Endothelial cell of umbilical vein (primary cell): ENCODE measurements at regions not wholly inside any gene's neighbourhood (a gene's known extent, or its start where the extent isn't known, plus 50 kb on each side); places are given as distances from the start of the nearest gene placed in this dataset.

ENCODE experiments used
- BruUV-seq: library from RNA; stranded (reverse); fragments of 400-500 nt; replicated peaks from 2 replicates; lab custom pipeline; 2021; lab: Mats Ljungman, UMichigan
- CTCF ChIA-PET: fragments of 300-600, 350-600 bp; sonication (Branson Sonifier 250); formaldehyde crosslinking; loops from one replicate; lab custom pipeline; 2021; ENCODE audit warnings: antibody characterized with exemption, inconsistent platforms; lab: Charles Lee
- POLR2A ChIA-PET: fragments of 300-600, 350-600 bp; sonication (Branson Sonifier 250); formaldehyde crosslinking; loops from one replicate; lab custom pipeline; 2021; ENCODE audit warnings: antibody characterized with exemption, inconsistent platforms; lab: Charles Lee
- DNase-seq: peaks from one replicate; pipeline ENCODE4 v3.0.0-alpha.2; 2011; ENCODE audit warnings: low read depth, low spot score
- FAIRE-seq: peaks from 2 replicates; lab custom pipeline; 2011; peaks lifted over from hg19 to GRCh38; lab: Jason Lieb, UNC
- H2AFZ ChIP-seq: 2 replicates; pipeline ENCODE4 v1.6.0; 2012; ENCODE audit warnings: low read depth, low read length, control low read depth, inconsistent platforms
- H3K27ac ChIP-seq: 2 replicates; pipeline ENCODE4 v1.5.1; 2011; ENCODE audit warnings: low read depth, mild to moderate bottlenecking, control low read depth, low read length, moderate library complexity; ENCODE audit not compliant: insufficient read depth
- H3K27me3 ChIP-seq, 2 experiments: 2 replicates each; pipeline versions ENCODE4 v1.6.0 to v1.6.1; 2011; ENCODE audit warnings: low read length in 2 of 2, mixed read lengths in 1 of 2; ENCODE audit not compliant: control insufficient read depth in 2 of 2, insufficient read depth in 2 of 2
- H3K36me3 ChIP-seq, 2 experiments: 2 replicates in 1 of 2; 3 replicates in 1 of 2; pipeline ENCODE4 v1.5.1; 2011; ENCODE audit warnings: low read length in 2 of 2, mild to moderate bottlenecking in 1 of 2, moderate library complexity in 1 of 2; ENCODE audit not compliant: control insufficient read depth in 2 of 2, insufficient read depth in 2 of 2; ENCODE audit errors: extremely low read depth in 1 of 2
- H3K4me1 ChIP-seq: 3 replicates; pipeline ENCODE4 v1.5.1; 2011; ENCODE audit warnings: mild to moderate bottlenecking, low read length; ENCODE audit not compliant: control insufficient read depth, insufficient read depth; ENCODE audit errors: extremely low read depth
- H3K4me2 ChIP-seq: 2 replicates; pipeline ENCODE4 v1.6.1; 2011; ENCODE audit warnings: low read length, control low read depth, mixed read lengths; ENCODE audit not compliant: insufficient read depth
- H3K4me3 ChIP-seq, 3 experiments: fragments of 200-600 bp in 1 of 3; sonication (generic), shearing (Covaris generic) in 1 of 3; replicated peaks in 1 of 3; 2 replicates each; pipeline ENCODE4 v1.5.1; 2011 to 2016; ENCODE audit warnings: control low read depth in 3 of 3, low read length in 3 of 3, mild to moderate bottlenecking in 2 of 3, inconsistent platforms in 1 of 3, low read depth in 1 of 3, moderate library complexity in 1 of 3; ENCODE audit not compliant: insufficient read depth in 1 of 3
- H3K79me2 ChIP-seq: 2 replicates; pipeline ENCODE4 v1.6.0; 2012; ENCODE audit warnings: low read length, inconsistent platforms; ENCODE audit not compliant: control insufficient read depth, insufficient read depth
- H3K9ac ChIP-seq: replicated peaks from 2 replicates; pipeline ENCODE3; 2011; ENCODE audit warnings: low read length, control low read depth; ENCODE audit not compliant: insufficient read depth; ENCODE audit errors: extremely low read depth
- H3K9me1 ChIP-seq: replicated peaks from 3 replicates; pipeline ENCODE4 v1.6.0; 2011; ENCODE audit warnings: mild to moderate bottlenecking, low read length; ENCODE audit not compliant: control insufficient read depth, insufficient read depth; ENCODE audit errors: extremely low read depth
- H3K9me3 ChIP-seq: replicated peaks from 2 replicates; pipeline ENCODE4 v1.5.1; 2012; ENCODE audit warnings: low read length, inconsistent platforms; ENCODE audit not compliant: control insufficient read depth, insufficient read depth
- H4K20me1 ChIP-seq: replicated peaks from 2 replicates; pipeline ENCODE3; 2011; ENCODE audit warnings: mild to moderate bottlenecking, low read length; ENCODE audit not compliant: control insufficient read depth, insufficient read depth; ENCODE audit errors: extremely low read depth
- EZH2 ChIP-seq: IDR thresholded peaks from 2 replicates; pipeline ENCODE4 v1.6.1; 2012; ENCODE audit warnings: borderline replicate concordance, low read depth, mild to moderate bottlenecking, moderate library complexity, low read length, inconsistent platforms; ENCODE audit not compliant: severe bottlenecking
- FOS ChIP-seq: IDR thresholded peaks from 2 replicates; pipeline ENCODE4 v1.6.1; 2011; ENCODE audit warnings: mild to moderate bottlenecking, low read length, moderate library complexity, borderline replicate concordance; ENCODE audit not compliant: insufficient read depth
- GATA2 ChIP-seq: IDR thresholded peaks from 2 replicates; pipeline ENCODE4 v1.7.0; 2011; ENCODE audit warnings: low read depth, mild to moderate bottlenecking, moderate library complexity, mixed read lengths, low read length; ENCODE audit not compliant: insufficient read length, insufficient read depth
- JUN ChIP-seq: IDR thresholded peaks from 2 replicates; pipeline ENCODE4 v1.6.1; 2011; ENCODE audit warnings: borderline replicate concordance, low read depth; ENCODE audit not compliant: insufficient read length, insufficient read depth
- MYC ChIP-seq: IDR thresholded peaks from one replicate; pipeline ENCODE4 v1.6.1; 2011; ENCODE audit warnings: mild to moderate bottlenecking, low read depth, low read length
- POLR2A ChIP-seq: IDR thresholded peaks from 2 replicates; pipeline ENCODE4 v1.6.1; 2012; ENCODE audit warnings: low read depth, mild to moderate bottlenecking, control low read depth, low read length
- POLR2AphosphoS5 ChIP-seq: IDR thresholded peaks from 2 replicates; pipeline ENCODE4 v1.6.1; 2012; ENCODE audit warnings: low read depth, mild to moderate bottlenecking, control low read depth, low read length, moderate library complexity; ENCODE audit not compliant: insufficient read depth
- dilution Hi-C: fragments of 300-500 bp; cut with MboI; formaldehyde crosslinking; loops from one replicate; pipeline ENCODE4 v1.15.0; 2019; ENCODE audit warnings: low sequenced_read_pairs; ENCODE audit not compliant: extremely low pct_ligation_motif_present
- intact Hi-C: fragments of 100-400 bp; cut with micrococcal nuclease; formaldehyde crosslinking; loops from one replicate; pipeline ENCODE4 v1.10.0; 2022
- TF ChIP-seq, protein P1 (sequence below): IDR thresholded peaks from 2 replicates; pipeline ENCODE4 v1.6.1; 2011; ENCODE audit not compliant: insufficient read depth, insufficient read length
- TF ChIP-seq, protein P2 (sequence below), 2 donors: IDR thresholded peaks; 1 replicate in 1 of 2; 2 replicates in 1 of 2; pipeline ENCODE4 v1.5.1; 2011; ENCODE audit warnings: low read length in 2 of 2, mild to moderate bottlenecking in 2 of 2, moderate library complexity in 2 of 2, control low read depth in 1 of 2, inconsistent platforms in 1 of 2, low read depth in 1 of 2; ENCODE audit not compliant: insufficient read depth in 1 of 2; ENCODE audit errors: extremely low read depth in 1 of 2

DNA sequence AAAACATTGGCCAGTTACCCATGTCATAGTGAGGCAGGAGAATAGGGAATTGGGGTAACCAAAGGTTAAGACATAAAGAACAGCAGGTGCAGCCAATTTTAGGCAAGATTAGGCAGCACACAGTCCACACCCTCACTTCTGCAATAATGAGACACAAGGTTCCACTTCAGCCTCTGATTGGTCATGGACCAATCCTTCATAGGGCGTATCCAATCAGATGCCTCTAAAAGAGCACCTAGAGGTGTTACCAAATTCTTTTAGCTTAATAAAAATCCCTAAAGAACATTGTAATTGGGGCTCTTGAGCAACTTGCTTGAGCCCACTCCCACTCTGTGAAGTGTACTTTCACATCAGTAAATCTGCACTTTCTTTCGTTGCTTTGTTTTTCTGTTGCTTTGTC lies 302.4 kb downstream of the PREX1 start:
- DNase-seq, result no peak
- Histone ChIP-seq H4K20me1 (no peaks in the 10 kb centered on the region), H3K4me3 (no peak overlapping the region), H3K36me3 (no peaks in the 10 kb centered on the region), H3K27me3 (no peaks in the 10 kb centered on the region), H3K9me3 (no peaks in the 10 kb centered on the region), H3K4me1 (no peaks in the 10 kb centered on the region), H3K27ac (no peak overlapping the region), H3K9me1 (no peaks in the 10 kb centered on the region), H3K4me2 (no peak overlapping the region), H2AFZ (no peak overlapping the region), H3K79me2 (no peaks in the 10 kb centered on the region), H3K9ac (no peak overlapping the region)
- TF ChIP-seq GATA2 (no peak), JUN (no peak), FOS (no peak), MYC (no peak), POLR2A (no peak), EZH2 (no peak), POLR2AphosphoS5 (no peak)
- TF ChIP-seq, protein P1, sequence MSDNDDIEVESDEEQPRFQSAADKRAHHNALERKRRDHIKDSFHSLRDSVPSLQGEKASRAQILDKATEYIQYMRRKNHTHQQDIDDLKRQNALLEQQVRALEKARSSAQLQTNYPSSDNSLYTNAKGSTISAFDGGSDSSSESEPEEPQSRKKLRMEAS, result no peak
- TF ChIP-seq, protein P2, sequence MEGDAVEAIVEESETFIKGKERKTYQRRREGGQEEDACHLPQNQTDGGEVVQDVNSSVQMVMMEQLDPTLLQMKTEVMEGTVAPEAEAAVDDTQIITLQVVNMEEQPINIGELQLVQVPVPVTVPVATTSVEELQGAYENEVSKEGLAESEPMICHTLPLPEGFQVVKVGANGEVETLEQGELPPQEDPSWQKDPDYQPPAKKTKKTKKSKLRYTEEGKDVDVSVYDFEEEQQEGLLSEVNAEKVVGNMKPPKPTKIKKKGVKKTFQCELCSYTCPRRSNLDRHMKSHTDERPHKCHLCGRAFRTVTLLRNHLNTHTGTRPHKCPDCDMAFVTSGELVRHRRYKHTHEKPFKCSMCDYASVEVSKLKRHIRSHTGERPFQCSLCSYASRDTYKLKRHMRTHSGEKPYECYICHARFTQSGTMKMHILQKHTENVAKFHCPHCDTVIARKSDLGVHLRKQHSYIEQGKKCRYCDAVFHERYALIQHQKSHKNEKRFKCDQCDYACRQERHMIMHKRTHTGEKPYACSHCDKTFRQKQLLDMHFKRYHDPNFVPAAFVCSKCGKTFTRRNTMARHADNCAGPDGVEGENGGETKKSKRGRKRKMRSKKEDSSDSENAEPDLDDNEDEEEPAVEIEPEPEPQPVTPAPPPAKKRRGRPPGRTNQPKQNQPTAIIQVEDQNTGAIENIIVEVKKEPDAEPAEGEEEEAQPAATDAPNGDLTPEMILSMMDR (IDR thresholded peaks at IDR 0.05; ENCODE audit: extremely low read depth in 1 of 2, insufficient read depth in 1 of 2, low read depth in 1 of 2, low read length in 2 of 2), result no peak
- dilution Hi-C loops, result no loop called here
- CTCF ChIA-PET, result no interaction called here
- intact Hi-C loops, result no loop called here
- POLR2A ChIA-PET, result no interaction called here
- no TSS peak for BruUV-seq
- FAIRE-seq, result no peak
